Trophoblast cell (in vitro differentiated cells and primary cell): ENCODE measurements at regions not wholly inside any gene's neighbourhood (a gene's known extent, or its start where the extent isn't known, plus 50 kb on each side); places are given as distances from the start of the nearest gene placed in this dataset.

Experiments
- DNase-seq, 2 donors: peaks; one replicate each; pipeline ENCODE4 v3.0.0-alpha.2; 2016
- H2AFZ ChIP-seq: 2 replicates; pipeline ENCODE4 v1.6.1; 2013; ENCODE audit warnings: low read length, moderate library complexity, mild to moderate bottlenecking; ENCODE audit not compliant: insufficient read depth, poor library complexity
- H2AK5ac ChIP-seq: 2 replicates; pipeline ENCODE4 v1.6.1; 2013; ENCODE audit warnings: mild to moderate bottlenecking, low read length
- H2BK120ac ChIP-seq: 2 replicates; pipeline ENCODE4 v1.6.1; 2013; ENCODE audit warnings: low read length, mild to moderate bottlenecking, moderate library complexity; ENCODE audit not compliant: insufficient read depth, poor library complexity
- H2BK12ac ChIP-seq: 2 replicates; pipeline ENCODE4 v1.6.1; 2013; ENCODE audit warnings: mild to moderate bottlenecking, low read length, moderate library complexity
- H2BK5ac ChIP-seq: 2 replicates; pipeline ENCODE4 v1.6.1; 2013; ENCODE audit warnings: low read length, low read depth, moderate library complexity, mild to moderate bottlenecking; ENCODE audit not compliant: poor library complexity
- H3K14ac ChIP-seq: 2 replicates; pipeline ENCODE4 v1.6.1; 2013; ENCODE audit warnings: mild to moderate bottlenecking, low read length
- H3K18ac ChIP-seq: 2 replicates; pipeline ENCODE4 v1.6.1; 2013; ENCODE audit warnings: mild to moderate bottlenecking, low read length
- H3K23ac ChIP-seq: 2 replicates; pipeline ENCODE4 v1.6.1; 2013; ENCODE audit warnings: low read length
- H3K27ac ChIP-seq: 2 replicates; pipeline ENCODE4 v1.5.1; 2013; ENCODE audit warnings: low read depth, mild to moderate bottlenecking, inconsistent platforms, low read length, moderate library complexity
- H3K27me3 ChIP-seq: 2 replicates; pipeline ENCODE4 v1.6.1; 2013; ENCODE audit warnings: inconsistent platforms, mild to moderate bottlenecking, low read length, moderate library complexity; ENCODE audit not compliant: insufficient read depth
- H3K36me3 ChIP-seq, 2 experiments: 1 replicate in 1 of 2; 2 replicates in 1 of 2; pipeline ENCODE4 v1.6.1; 2013; ENCODE audit warnings: low read length in 2 of 2, mild to moderate bottlenecking in 2 of 2, moderate library complexity in 1 of 2; ENCODE audit not compliant: insufficient read depth in 2 of 2, control insufficient read depth in 1 of 2
- H3K4ac ChIP-seq: 2 replicates; pipeline ENCODE4 v1.6.1; 2013; ENCODE audit warnings: low read depth, mild to moderate bottlenecking, low read length, moderate library complexity
- H3K4me1 ChIP-seq, 2 experiments: 1 replicate in 1 of 2; 2 replicates in 1 of 2; pipeline ENCODE4 v1.6.1; 2013; ENCODE audit warnings: low read length in 2 of 2, mild to moderate bottlenecking in 2 of 2, moderate library complexity in 1 of 2; ENCODE audit not compliant: insufficient read depth in 2 of 2, control insufficient read depth in 1 of 2
- H3K4me2 ChIP-seq: 2 replicates; pipeline ENCODE4 v1.6.1; 2013; ENCODE audit warnings: inconsistent platforms, mild to moderate bottlenecking, low read length, moderate library complexity
- H3K4me3 ChIP-seq: 2 replicates; pipeline ENCODE4 v1.5.1; 2013; ENCODE audit warnings: mild to moderate bottlenecking, low read depth, low read length, inconsistent platforms
- H3K79me1 ChIP-seq: one replicate; pipeline ENCODE4 v1.6.1; 2013; ENCODE audit warnings: low read length
- H3K79me2 ChIP-seq: 2 replicates; pipeline ENCODE4 v1.6.1; 2013; ENCODE audit warnings: low read length, mild to moderate bottlenecking; ENCODE audit not compliant: control insufficient read depth, insufficient read depth, poor library complexity
- H3K9ac ChIP-seq: 2 replicates; pipeline ENCODE4 v1.6.1; 2013; ENCODE audit warnings: mild to moderate bottlenecking, low read length
- H3K9me3 ChIP-seq: 2 replicates; pipeline ENCODE4 v1.6.1; 2013; ENCODE audit warnings: low read depth, mild to moderate bottlenecking, control low read depth, inconsistent platforms, low read length; ENCODE audit not compliant: insufficient read depth
- H4K12ac ChIP-seq: 2 replicates; pipeline ENCODE4 v1.6.1; 2013; ENCODE audit warnings: low read depth, mild to moderate bottlenecking, low read length, moderate library complexity
- H4K8ac ChIP-seq: 2 replicates; pipeline ENCODE4 v1.6.1; 2013; ENCODE audit warnings: low read depth, mild to moderate bottlenecking, low read length, moderate library complexity
- H4K91ac ChIP-seq: one replicate; pipeline ENCODE4 v1.6.1; 2013; ENCODE audit warnings: low read depth, mild to moderate bottlenecking, low read length, moderate library complexity
- WGBS: extraction: QIAGEN DNeasy Blood & Tissue Kit; methylation state at CpG from one replicate; pipeline ENCODE4 v1.1.7; 2013; ENCODE audit warnings: missing lambda C conversion rate; ENCODE audit not compliant: insufficient read length, insufficient coverage; ENCODE audit errors: extremely low coverage; 5-methylcytosine and 5-hydroxymethylcytosine counted together

- Histone ChIP-seq H3K23ac (no peak overlapping the region), H2BK5ac (no peak overlapping the region), H3K4me3 (no peak overlapping the region), H2BK120ac (peak overlapping the region; percentile 99), H3K4me2 (no peak overlapping the region), H3K18ac (no peak overlapping the region), H3K9me3 (no peaks in the 10 kb centered on the region), H3K9ac (no peak overlapping the region), H3K79me2 (peaks cover 6% of the 10 kb centered on the region), H3K36me3 (no peaks in the 10 kb centered on the region), H2BK12ac (no peak overlapping the region), H4K12ac (no peak overlapping the region), H3K27me3 (no peaks in the 10 kb centered on the region), H3K4me1 (peaks cover 15 to 22% of the 10 kb centered on the region in 2 experiments), H4K8ac (no peak overlapping the region), H3K14ac (no peak overlapping the region), H2AK5ac (no peak overlapping the region), H3K79me1 (peaks cover 55% of the 10 kb centered on the region), H3K27ac (peak overlapping the region; percentile 92), H4K91ac (no peak overlapping the region), H3K4ac (no peak overlapping the region), H2AFZ (no peak overlapping the region)
- DNase-seq: peak; percentile 58 to 92
- no CpG with 5 or more reads among the region's 1 CpG for WGBS
Observed at GRCh38 chr12:65517656-65518210, 239.2 kb downstream of the MSRB3 start.

DNA sequence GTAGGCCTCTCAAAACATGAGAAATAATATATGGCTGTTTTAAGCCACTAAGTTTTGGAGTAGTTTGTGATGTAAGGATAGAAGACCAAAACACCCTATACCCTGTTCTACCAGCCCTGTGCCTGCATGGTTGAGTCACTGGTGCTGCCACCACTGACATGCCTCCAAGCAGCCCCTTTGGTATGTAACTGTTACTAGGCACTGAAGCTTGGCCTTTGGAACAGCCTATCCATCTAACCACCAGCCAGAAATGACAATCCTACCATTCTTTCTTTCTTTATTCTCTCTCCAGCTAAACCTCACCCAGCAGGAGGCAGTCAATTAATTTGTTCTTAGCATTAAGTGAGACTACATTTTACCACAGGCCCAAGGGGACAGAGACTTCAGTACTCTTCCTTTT, 240.3 kb downstream of the MSRB3 start:
- H3K4me3 ChIP-seq: no peak overlapping the region
- no peak overlapping the region for H3K4me2 ChIP-seq
- peaks cover 6% of the 10 kb centered on the region for H3K79me2 ChIP-seq
- H4K12ac ChIP-seq: no peak overlapping the region
- peak overlapping the region; percentile 92 for H3K27ac ChIP-seq
- H2BK120ac ChIP-seq: peak overlapping the region; percentile 99
- H2AK5ac ChIP-seq: peak overlapping the region; percentile 98
- H3K79me1 ChIP-seq: peaks cover 59% of the 10 kb centered on the region
- no peak overlapping the region for H2AFZ ChIP-seq
- no peak overlapping the region for H3K9ac ChIP-seq
- no peaks in the 10 kb centered on the region for H3K9me3 ChIP-seq
- H2BK5ac ChIP-seq: peak overlapping the region; percentile 96
- no peaks in the 10 kb centered on the region for H3K36me3 ChIP-seq
- peak overlapping the region; percentile 68 for H4K8ac ChIP-seq
- H3K14ac ChIP-seq: peak overlapping the region; percentile 84
- no peaks in the 10 kb centered on the region for H3K27me3 ChIP-seq
- no peak overlapping the region for H3K23ac ChIP-seq
- peaks cover 15 to 23% of the 10 kb centered on the region in 2 experiments for H3K4me1 ChIP-seq
- H3K4ac ChIP-seq: peak overlapping the region; percentile 46
- peak overlapping the region; percentile 91 for H2BK12ac ChIP-seq
- DNase-seq: peak; percentile 85 to 90
- H4K91ac ChIP-seq: peak overlapping the region; percentile 97
- peak overlapping the region; percentile 77 for H3K18ac ChIP-seq

DNA sequence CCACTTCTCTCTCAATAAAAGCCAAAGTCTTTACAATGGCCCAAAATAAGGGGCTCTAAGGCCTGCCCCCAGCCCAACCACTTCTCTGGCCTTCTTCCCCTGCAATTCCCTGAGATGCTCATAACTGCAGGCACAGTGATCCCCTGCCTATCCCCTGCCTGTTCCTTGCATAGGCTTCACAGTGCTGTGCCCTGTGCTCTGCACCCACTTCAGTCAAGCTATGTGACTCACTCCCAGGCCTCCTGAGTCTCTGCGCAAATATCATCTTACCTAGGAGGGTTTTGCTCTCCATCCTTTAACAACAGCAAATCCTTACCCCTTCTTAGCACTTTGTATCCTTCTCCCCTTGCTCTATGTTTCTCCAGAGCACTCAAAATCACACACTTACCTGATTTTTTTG, 242.2 kb downstream of the MSRB3 start:
- H3K27ac ChIP-seq: no peak overlapping the region
- H3K14ac ChIP-seq: peak overlapping the region; percentile 31
- WGBS: no CpG with 5 or more reads among the region's 1 CpG
- H2BK5ac ChIP-seq: peak overlapping the region; percentile 3
- no peak overlapping the region for H4K12ac ChIP-seq
- H3K9ac ChIP-seq: no peak overlapping the region
- no peak overlapping the region for H3K23ac ChIP-seq
- no peak overlapping the region for H3K4ac ChIP-seq
- no peaks in the 10 kb centered on the region for H3K36me3 ChIP-seq
- H3K4me2 ChIP-seq: no peak overlapping the region
- peak overlapping the region; percentile 14 for H2AK5ac ChIP-seq
- peak overlapping the region; percentile 11 for H4K8ac ChIP-seq
- no peaks in the 10 kb centered on the region for H3K27me3 ChIP-seq
- H3K4me1 ChIP-seq: peaks cover 16 to 23% of the 10 kb centered on the region in 2 experiments
- peaks cover 60% of the 10 kb centered on the region for H3K79me1 ChIP-seq
- no peak overlapping the region for H2AFZ ChIP-seq
- H3K18ac ChIP-seq: peak overlapping the region; percentile 31
- H2BK120ac ChIP-seq: peak overlapping the region; percentile 78
- H3K4me3 ChIP-seq: no peak overlapping the region
- DNase-seq: no peak
- no peaks in the 10 kb centered on the region for H3K9me3 ChIP-seq
- peaks cover 7% of the 10 kb centered on the region for H3K79me2 ChIP-seq
- H4K91ac ChIP-seq: peak overlapping the region; percentile 47
- H2BK12ac ChIP-seq: peak overlapping the region; percentile 39

DNA sequence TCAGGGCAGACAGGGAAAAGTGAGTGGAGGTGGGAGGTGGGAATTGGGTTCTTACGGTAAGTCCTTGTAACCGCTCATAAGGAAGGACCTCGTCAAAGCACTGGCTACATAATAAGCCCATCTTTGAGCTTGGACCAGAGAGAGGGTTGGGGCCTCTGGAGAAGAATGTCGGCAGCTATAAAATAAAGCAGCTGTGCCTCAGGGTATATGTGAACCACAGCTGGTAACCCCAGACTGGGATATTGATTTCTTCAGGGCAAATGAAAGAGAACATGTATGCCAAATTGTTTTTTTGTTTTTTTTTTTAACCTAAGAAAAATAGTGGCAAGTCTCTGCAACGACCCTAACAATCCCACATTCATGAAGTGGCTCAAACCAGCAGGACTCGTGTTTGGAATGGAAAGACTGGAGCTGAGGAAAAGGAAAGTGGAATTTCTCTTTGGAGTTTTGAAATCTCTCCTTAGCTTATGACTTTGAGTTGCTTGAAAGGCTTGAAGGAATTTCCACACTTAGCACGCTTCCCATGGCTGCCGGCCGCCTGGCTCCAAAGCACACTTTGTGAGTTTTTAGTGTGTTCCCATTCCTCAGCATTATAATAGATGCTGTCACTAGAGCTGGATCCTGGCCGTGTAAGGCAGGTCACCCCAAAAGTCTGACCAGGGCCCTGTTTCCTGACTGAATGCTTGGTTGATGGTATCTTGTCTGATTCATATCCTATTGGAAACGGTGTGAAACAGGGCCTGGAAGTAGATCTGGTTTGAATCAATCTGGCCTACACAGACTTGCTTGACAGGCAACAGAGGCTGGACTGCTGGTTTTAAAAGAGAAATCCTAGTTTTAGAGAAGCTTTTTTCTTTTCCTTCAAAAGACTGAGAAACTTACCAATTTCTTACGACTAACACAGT, 244.7 kb downstream of the MSRB3 start:
- no peak overlapping the region for H2AFZ ChIP-seq
- H3K79me1 ChIP-seq: peaks cover 59% of the 10 kb centered on the region
- H2BK12ac ChIP-seq: peak overlapping the region; percentile 67
- no peak overlapping the region for H3K4me3 ChIP-seq
- H3K18ac ChIP-seq: peak overlapping the region; percentile 5
- peaks cover 7% of the 10 kb centered on the region for H3K79me2 ChIP-seq
- no peak for DNase-seq
- H3K4ac ChIP-seq: peak overlapping the region; percentile 43
- no peaks in the 10 kb centered on the region for H3K27me3 ChIP-seq
- peak overlapping the region; percentile 98 for H2BK5ac ChIP-seq
- no peak overlapping the region for H3K23ac ChIP-seq
- H3K4me2 ChIP-seq: no peak overlapping the region
- no CpG with 5 or more reads among the region's 12 CpGs for WGBS
- no peak overlapping the region for H3K9ac ChIP-seq
- no peaks in the 10 kb centered on the region for H3K9me3 ChIP-seq
- H3K4me1 ChIP-seq: peaks cover 18 to 26% of the 10 kb centered on the region in 2 experiments
- no peak overlapping the region for H2AK5ac ChIP-seq
- no peaks in the 10 kb centered on the region for H3K36me3 ChIP-seq
- H4K91ac ChIP-seq: peak overlapping the region; percentile 93
- peak overlapping the region; percentile 57 for H4K8ac ChIP-seq
- no peak overlapping the region for H4K12ac ChIP-seq
- H3K14ac ChIP-seq: peak overlapping the region; percentile 64
- peak overlapping the region; percentile 98 for H3K27ac ChIP-seq
- H2BK120ac ChIP-seq: peak overlapping the region; percentile 98
